GM13976 (cell line): ENCODE measurements at regions not wholly inside any gene's neighbourhood (a gene's known extent, or its start where the extent isn't known, plus 50 kb on each side); places are given as distances from the start of the nearest gene placed in this dataset.

ENCODE experiments used
- DNase-seq: peaks from one replicate; pipeline ENCODE4 v3.0.0; 2012; ENCODE audit warnings: low spot score
- in situ Hi-C: fragments of 300-500 bp; cut with MboI; formaldehyde crosslinking; loops from one replicate; pipeline ENCODE4 v1.12.0; 2022; ENCODE audit warnings: low sequenced_read_pairs, mixed read lengths, inconsistent platforms; ENCODE audit not compliant: unreplicated experiment
- TF ChIP-seq, protein P1 (sequence below): IDR thresholded peaks from 2 replicates; pipeline ENCODE4 v1.5.1; 2012; ENCODE audit warnings: borderline replicate concordance, mild to moderate bottlenecking; ENCODE audit not compliant: insufficient read depth; ENCODE audit errors: extremely low read depth, missing control alignments, control extremely low read depth

DNA sequence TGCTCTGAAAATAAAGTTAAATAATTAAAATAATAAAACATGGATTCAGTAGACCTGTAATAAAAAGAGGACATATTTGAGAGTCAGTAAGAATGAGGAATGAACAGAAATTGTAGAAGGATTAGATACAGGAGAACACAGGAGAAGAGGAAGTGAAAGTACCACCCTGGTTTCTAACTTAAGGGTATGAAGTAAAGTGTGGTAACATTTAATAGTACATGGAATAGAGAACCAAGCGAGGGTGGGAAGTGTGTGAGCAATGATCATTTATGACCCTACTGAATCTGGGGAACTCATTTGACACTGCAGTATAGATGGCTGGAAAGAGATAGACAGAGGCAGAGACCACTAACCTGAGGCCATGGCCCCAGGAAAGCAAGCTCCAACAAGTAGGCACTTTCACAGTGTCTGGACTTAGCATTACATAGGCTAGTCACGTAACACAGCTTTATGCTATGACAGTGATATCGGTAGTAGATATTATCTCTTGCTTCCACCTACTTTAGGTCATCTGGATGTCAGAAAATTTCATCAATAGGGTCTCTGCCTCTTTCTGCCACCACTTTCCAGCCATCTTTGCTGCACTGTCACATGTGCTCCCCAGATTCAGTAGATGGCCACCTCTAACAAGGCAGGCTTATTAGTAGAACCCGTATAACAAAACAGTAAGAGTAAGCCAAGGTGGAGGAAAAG lies 633.9 kb upstream of the MIR17HG start:
- in situ Hi-C loops = no loop called here
- DNase-seq = no peak
- TF ChIP-seq, protein P1, sequence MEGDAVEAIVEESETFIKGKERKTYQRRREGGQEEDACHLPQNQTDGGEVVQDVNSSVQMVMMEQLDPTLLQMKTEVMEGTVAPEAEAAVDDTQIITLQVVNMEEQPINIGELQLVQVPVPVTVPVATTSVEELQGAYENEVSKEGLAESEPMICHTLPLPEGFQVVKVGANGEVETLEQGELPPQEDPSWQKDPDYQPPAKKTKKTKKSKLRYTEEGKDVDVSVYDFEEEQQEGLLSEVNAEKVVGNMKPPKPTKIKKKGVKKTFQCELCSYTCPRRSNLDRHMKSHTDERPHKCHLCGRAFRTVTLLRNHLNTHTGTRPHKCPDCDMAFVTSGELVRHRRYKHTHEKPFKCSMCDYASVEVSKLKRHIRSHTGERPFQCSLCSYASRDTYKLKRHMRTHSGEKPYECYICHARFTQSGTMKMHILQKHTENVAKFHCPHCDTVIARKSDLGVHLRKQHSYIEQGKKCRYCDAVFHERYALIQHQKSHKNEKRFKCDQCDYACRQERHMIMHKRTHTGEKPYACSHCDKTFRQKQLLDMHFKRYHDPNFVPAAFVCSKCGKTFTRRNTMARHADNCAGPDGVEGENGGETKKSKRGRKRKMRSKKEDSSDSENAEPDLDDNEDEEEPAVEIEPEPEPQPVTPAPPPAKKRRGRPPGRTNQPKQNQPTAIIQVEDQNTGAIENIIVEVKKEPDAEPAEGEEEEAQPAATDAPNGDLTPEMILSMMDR = no peak

DNA sequence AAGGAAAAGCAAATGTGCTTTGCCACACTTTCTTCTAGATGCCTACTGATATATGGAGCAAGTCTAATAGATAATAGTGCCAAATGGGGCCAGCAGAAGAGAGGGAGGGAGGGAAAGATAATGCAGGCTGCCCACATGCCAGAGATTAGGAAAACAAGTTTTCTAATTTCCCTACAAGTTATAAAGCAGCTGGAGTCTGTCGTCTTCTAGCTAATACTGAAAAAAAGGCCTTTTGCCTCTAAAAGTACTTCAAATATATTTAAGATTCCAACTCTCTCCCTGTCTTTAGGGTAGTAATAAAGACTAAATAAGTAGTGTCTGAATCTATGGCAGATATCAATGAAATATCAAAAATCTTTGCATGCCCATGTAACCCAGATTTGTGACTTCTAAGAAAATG lies 632.0 kb upstream of the MIR17HG start:
- TF ChIP-seq, protein P1 = no peak
- DNase-seq = no peak
- in situ Hi-C loops = no loop called here

DNA sequence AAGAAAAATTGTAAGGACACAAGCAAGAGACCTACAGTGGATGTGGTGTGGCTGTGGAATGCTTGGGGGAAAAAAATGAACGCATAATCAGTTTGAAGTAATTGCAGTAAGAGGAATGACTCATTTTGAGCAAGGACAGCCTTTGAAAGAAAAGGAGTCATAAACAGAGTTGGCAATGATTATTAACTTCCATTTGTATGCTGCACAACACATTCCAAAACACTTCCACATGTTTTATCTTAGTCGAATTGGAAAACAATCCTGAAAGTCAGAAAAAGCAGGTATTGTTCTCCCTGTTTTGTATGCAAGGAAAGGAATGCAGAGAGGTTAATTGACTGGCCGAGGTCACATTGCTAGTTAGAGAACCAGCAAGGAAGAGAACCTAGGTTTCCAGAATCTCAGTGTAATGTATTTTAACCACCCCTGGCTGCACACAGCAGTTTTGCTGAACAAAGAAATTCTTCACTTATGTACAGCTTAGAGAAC lies 630.0 kb upstream of the MIR17HG start:
- in situ Hi-C loops = no loop called here
- TF ChIP-seq, protein P1 = no peak
- DNase-seq = no peak

- TF ChIP-seq, protein P1 = no peak
- DNase-seq = no peak
- in situ Hi-C loops = no loop called here
These were observed 628.0 kb upstream of the MIR17HG start for GRCh38 chr13:90719461-90719860.

DNA sequence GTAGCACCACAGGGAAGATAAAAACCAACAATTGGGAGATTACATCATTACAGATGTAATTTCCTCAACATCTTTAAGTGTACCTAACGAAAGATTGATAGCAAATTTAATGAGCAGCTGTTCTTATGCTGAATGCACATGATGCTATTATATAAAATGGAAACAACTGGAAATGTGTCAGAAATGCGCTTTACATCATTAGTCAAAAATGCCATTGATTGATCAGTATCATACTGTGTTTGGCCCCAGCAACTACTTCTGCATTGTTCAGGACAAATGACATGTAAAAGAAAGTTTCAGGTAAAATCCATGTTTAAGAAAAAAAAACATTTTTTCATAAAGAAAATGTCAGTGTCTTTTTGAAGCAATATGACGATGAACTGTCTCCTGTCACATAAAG lies 625.5 kb upstream of the MIR17HG start:
- DNase-seq = no peak
- TF ChIP-seq, protein P1 = no peak
- in situ Hi-C loops = no loop called here

GRCh38 chr13:90723381-90723780 lies 624.1 kb upstream of the MIR17HG start:
- TF ChIP-seq, protein P1 = no peak
- no peak for DNase-seq
- in situ Hi-C loops = no loop called here
